ENCODE measurements at regions not wholly inside any gene's neighbourhood (a gene's known extent, or its start where the extent isn't known, plus 50 kb on each side); places are given as distances from the start of the nearest gene placed in this dataset.

DNA sequence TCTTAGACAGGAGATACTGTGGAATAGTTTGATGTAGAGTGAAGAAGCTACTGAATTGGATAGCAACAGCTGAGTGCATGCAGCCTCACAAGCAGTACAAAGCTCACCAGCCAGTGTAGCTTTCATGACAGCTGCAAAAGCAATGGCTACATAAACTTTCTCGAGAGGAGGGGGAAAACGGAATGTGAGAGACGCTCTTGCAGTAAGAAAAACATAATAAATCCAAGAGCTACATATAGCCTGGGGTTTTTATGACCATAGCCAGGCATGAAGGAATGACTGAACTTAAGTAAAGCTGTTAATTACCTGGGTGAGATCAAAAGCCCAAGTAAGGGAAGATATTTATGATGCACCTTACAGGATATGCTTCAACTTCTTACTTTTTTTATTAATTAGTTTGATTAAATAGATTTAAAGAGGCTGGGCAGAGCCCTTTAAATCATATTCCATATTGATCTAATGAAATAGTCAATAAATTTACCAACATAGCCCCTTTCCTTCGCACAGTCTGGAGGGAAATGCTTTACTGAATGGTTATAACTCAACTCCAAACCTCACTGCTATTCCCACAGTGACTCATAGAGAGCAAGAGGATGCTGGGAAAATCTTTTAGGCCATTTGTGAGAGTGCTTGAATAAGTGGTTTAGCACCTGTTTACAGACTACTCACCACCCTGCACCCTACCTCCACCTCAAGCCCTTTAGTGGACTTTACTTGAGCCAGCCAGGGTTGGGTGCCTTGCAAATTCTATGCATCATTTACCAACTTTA is 407.2 kb upstream of the CLINT1 start:
- H3K36me3 ChIP-seq (ENCODE audit: control insufficient read depth, insufficient read depth, low read length) = no peaks in the 10 kb centered on the region
- TF ChIP-seq, protein P1, sequence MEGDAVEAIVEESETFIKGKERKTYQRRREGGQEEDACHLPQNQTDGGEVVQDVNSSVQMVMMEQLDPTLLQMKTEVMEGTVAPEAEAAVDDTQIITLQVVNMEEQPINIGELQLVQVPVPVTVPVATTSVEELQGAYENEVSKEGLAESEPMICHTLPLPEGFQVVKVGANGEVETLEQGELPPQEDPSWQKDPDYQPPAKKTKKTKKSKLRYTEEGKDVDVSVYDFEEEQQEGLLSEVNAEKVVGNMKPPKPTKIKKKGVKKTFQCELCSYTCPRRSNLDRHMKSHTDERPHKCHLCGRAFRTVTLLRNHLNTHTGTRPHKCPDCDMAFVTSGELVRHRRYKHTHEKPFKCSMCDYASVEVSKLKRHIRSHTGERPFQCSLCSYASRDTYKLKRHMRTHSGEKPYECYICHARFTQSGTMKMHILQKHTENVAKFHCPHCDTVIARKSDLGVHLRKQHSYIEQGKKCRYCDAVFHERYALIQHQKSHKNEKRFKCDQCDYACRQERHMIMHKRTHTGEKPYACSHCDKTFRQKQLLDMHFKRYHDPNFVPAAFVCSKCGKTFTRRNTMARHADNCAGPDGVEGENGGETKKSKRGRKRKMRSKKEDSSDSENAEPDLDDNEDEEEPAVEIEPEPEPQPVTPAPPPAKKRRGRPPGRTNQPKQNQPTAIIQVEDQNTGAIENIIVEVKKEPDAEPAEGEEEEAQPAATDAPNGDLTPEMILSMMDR (IDR thresholded peaks at IDR 0.05; ENCODE audit: insufficient read depth, low read length, poor library complexity, severe bottlenecking) = no peak
- no peak overlapping the region for H3K4me3 ChIP-seq (ENCODE audit: low read depth, low read length)
- H3K27me3 ChIP-seq (ENCODE audit: control insufficient read depth, insufficient read depth, low read length) = no peaks in the 10 kb centered on the region
- no peak for DNase-seq (ENCODE audit: low read depth)

DNA sequence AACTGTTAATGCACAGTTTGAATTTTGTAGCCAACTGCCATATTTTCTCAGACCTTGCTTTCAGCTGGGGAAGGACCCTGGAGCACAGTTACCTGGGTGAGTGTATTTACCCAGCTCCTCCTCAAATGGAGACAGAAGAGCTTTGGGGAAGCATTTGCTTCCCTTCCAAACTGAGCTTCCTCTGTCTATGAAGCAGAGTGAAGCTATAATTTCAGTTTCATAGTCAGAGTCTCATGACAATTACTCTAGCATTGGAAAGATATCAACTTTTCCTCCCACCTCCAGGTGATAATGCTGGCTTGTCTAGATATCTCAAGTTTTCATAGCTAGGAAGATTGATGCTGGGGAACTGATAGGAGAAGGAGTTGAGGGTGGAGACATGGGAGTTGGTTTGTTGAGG is 406.4 kb upstream of the CLINT1 start:
- no peak for DNase-seq (ENCODE audit: low read depth)
- no peaks in the 10 kb centered on the region for H3K27me3 ChIP-seq (ENCODE audit: control insufficient read depth, insufficient read depth, low read length)
- TF ChIP-seq, protein P1 (IDR thresholded peaks at IDR 0.05; ENCODE audit: insufficient read depth, low read length, poor library complexity, severe bottlenecking) = no peak
- no peak overlapping the region for H3K4me3 ChIP-seq (ENCODE audit: low read depth, low read length)
- no peaks in the 10 kb centered on the region for H3K36me3 ChIP-seq (ENCODE audit: control insufficient read depth, insufficient read depth, low read length)

- DNase-seq (ENCODE audit: low read depth) = no peak
- TF ChIP-seq, protein P1 (IDR thresholded peaks at IDR 0.05; ENCODE audit: insufficient read depth, low read length, poor library complexity, severe bottlenecking) = no peak
- H3K4me3 ChIP-seq (ENCODE audit: low read depth, low read length) = no peak overlapping the region
- H3K27me3 ChIP-seq (ENCODE audit: control insufficient read depth, insufficient read depth, low read length) = no peaks in the 10 kb centered on the region
- no peaks in the 10 kb centered on the region for H3K36me3 ChIP-seq (ENCODE audit: control insufficient read depth, insufficient read depth, low read length)
Observed at GRCh38 chr5:158264264-158264663, 405.3 kb upstream of the CLINT1 start.

GRCh38 chr5:158261674-158262367 is 402.9 kb upstream of the CLINT1 start:
- Histone ChIP-seq H3K27me3 (ENCODE audit: control insufficient read depth, insufficient read depth, low read length) (no peaks in the 10 kb centered on the region), H3K4me3 (ENCODE audit: low read depth, low read length) (no peak overlapping the region), H3K36me3 (ENCODE audit: control insufficient read depth, insufficient read depth, low read length) (no peaks in the 10 kb centered on the region)
- no peak for DNase-seq (ENCODE audit: low read depth)
- TF ChIP-seq, protein P1 (IDR thresholded peaks at IDR 0.05; ENCODE audit: insufficient read depth, low read length, poor library complexity, severe bottlenecking) = no peak

GRCh38 chr5:158256096-158256495 is 397.2 kb upstream of the CLINT1 start:
- H3K36me3 ChIP-seq (ENCODE audit: control insufficient read depth, insufficient read depth, low read length) = no peaks in the 10 kb centered on the region
- no peak overlapping the region for H3K4me3 ChIP-seq (ENCODE audit: low read depth, low read length)
- TF ChIP-seq, protein P1 (IDR thresholded peaks at IDR 0.05; ENCODE audit: insufficient read depth, low read length, poor library complexity, severe bottlenecking) = no peak
- no peak for DNase-seq (ENCODE audit: low read depth)
- no peaks in the 10 kb centered on the region for H3K27me3 ChIP-seq (ENCODE audit: control insufficient read depth, insufficient read depth, low read length)
